CD4-positive, alpha-beta T cell treated with Interleukin-17A for 4 hours (primary cell): ENCODE measurements at regions not wholly inside any gene's neighbourhood (a gene's known extent, or its start where the extent isn't known, plus 50 kb on each side); places are given as distances from the start of the nearest gene placed in this dataset.
"Not testable (repeated sequence)": the region's sequence is repeated elsewhere in the genome, so short reads cannot be mapped to it uniquely, and the experiment has no call there.

Experiments used
- DNase-seq: peaks from one replicate; pipeline ENCODE4 v3.0.0-alpha.2; 2020; ENCODE audit warnings: mixed read lengths

GRCh38 chr17:30712859-30713258 is 111.6 kb downstream of the CRLF3 start:
- not testable (repeated sequence) for DNase-seq

- DNase-seq = not testable (repeated sequence)
Measured at GRCh38 chr17:30711626-30712507, 112.6 kb downstream of the CRLF3 start.

- DNase-seq = not testable (repeated sequence)
Measured at GRCh38 chr17:30711176-30711575, 113.3 kb downstream of the CRLF3 start.

- DNase-seq = not testable (repeated sequence)
Measured at GRCh38 chr17:30710276-30711088, 114.0 kb downstream of the CRLF3 start.

GRCh38 chr17:30709561-30710275 is 114.8 kb downstream of the CRLF3 start:
- peak; percentile 50 for DNase-seq

GRCh38 chr17:30709096-30709495 is 115.4 kb downstream of the CRLF3 start:
- peak; percentile 27 for DNase-seq

GRCh38 chr17:30708241-30709078 is 116.0 kb downstream of the CRLF3 start:
- peak; percentile 73 for DNase-seq

- not testable (repeated sequence) for DNase-seq
Measured at GRCh38 chr17:30707724-30708240, 116.7 kb downstream of the CRLF3 start.

GRCh38 chr17:30706461-30707335 is 117.8 kb downstream of the CRLF3 start:
- not testable (repeated sequence) for DNase-seq

GRCh38 chr17:30706004-30706403 is 118.5 kb downstream of the CRLF3 start:
- DNase-seq = not testable (repeated sequence)

- no peak for DNase-seq
Measured at GRCh38 chr17:30701498-30701989, 122.9 kb downstream of the CRLF3 start.

GRCh38 chr17:30700833-30701232 is 123.7 kb downstream of the CRLF3 start:
- not testable (repeated sequence) for DNase-seq

GRCh38 chr17:30697619-30698460 is 126.7 kb downstream of the CRLF3 start:
- peak; percentile 83 for DNase-seq

- no peak for DNase-seq
Measured at GRCh38 chr17:30696234-30696633, 128.3 kb downstream of the CRLF3 start.

GRCh38 chr17:30695265-30695811 is 129.2 kb downstream of the CRLF3 start:
- DNase-seq = not testable (repeated sequence)

GRCh38 chr17:30693772-30694171 is 130.7 kb downstream of the CRLF3 start:
- DNase-seq = peak; percentile 53

GRCh38 chr17:30689266-30690000 is 135.1 kb downstream of the CRLF3 start:
- DNase-seq = not testable (repeated sequence)
